WTC11 (cell line): ENCODE measurements at regions not wholly inside any gene's neighbourhood (a gene's known extent, or its start where the extent isn't known, plus 50 kb on each side); places are given as distances from the start of the nearest gene placed in this dataset.

Source experiments
- ATAC-seq: fragments of 200-7000 bp; cut with Tn5 transposase; 2 replicates; pipeline ENCODE4 v1.10.0; 2021; ENCODE audit warnings: mild to moderate bottlenecking, moderate library complexity
- CTCF ChIA-PET: fragments of 300-600 bp; sonication (Branson Sonifier 250); formaldehyde crosslinking; loops from one replicate; lab custom pipeline; 2021; ENCODE audit warnings: antibody characterized with exemption; lab: Charles Lee
- POLR2A ChIA-PET: fragments of 350-600 bp; sonication (Branson Sonifier 250); formaldehyde crosslinking; loops from one replicate; lab custom pipeline; 2021; ENCODE audit warnings: antibody characterized with exemption; lab: Charles Lee
- DNase-seq: peaks from one replicate; pipeline ENCODE4 v3.0.0; 2021; ENCODE audit warnings: low spot score
- H3K27ac Mint-ChIP-seq: 2 replicates; pipeline ENCODE4 v1.8.0; 2021; ENCODE audit warnings: mixed read lengths
- H3K27me3 Mint-ChIP-seq: 2 replicates; pipeline ENCODE4 v1.8.0; 2021; ENCODE audit warnings: low read depth, mild to moderate bottlenecking, moderate library complexity, mixed read lengths
- H3K36me3 Mint-ChIP-seq: 2 replicates; pipeline ENCODE4 v1.8.0; 2021; ENCODE audit warnings: mixed read lengths
- H3K4me1 Mint-ChIP-seq: 2 replicates; pipeline ENCODE4 v1.8.0; 2022; ENCODE audit warnings: mixed read lengths
- H3K4me3 Mint-ChIP-seq: 2 replicates; pipeline ENCODE4 v1.8.0; 2021; ENCODE audit warnings: mild to moderate bottlenecking, moderate library complexity, mixed read lengths
- H3K9me3 Mint-ChIP-seq: 2 replicates; pipeline ENCODE4 v1.8.0; 2021; ENCODE audit warnings: mixed read lengths
- AR ChIP-seq: fragments of 250-450 bp; sonication (Bioruptor Pico); IDR thresholded peaks from 2 replicates; pipeline ENCODE4 v1.9.0; 2021; ENCODE audit warnings: mild to moderate bottlenecking
- ARID4B ChIP-seq: sonication (generic); formaldehyde crosslinking; IDR thresholded peaks from 2 replicates; pipeline ENCODE4 v1.8.0; 2023; ENCODE audit warnings: missing genetic modification reagents, mild to moderate bottlenecking, borderline replicate concordance
- EMX1 ChIP-seq: fragments of 250-450 bp; sonication (Bioruptor Pico); IDR thresholded peaks from 2 replicates; pipeline ENCODE4 v1.8.0; 2021; ENCODE audit warnings: mild to moderate bottlenecking
- FOXJ3 ChIP-seq: sonication (generic); formaldehyde crosslinking; IDR thresholded peaks from 2 replicates; pipeline ENCODE4 v1.9.0; 2021; ENCODE audit warnings: missing genetic modification reagents, mild to moderate bottlenecking, borderline replicate concordance
- FOXP1 ChIP-seq: sonication (generic); formaldehyde crosslinking; IDR thresholded peaks from 2 replicates; pipeline ENCODE4 v1.8.0; 2022; ENCODE audit warnings: missing genetic modification reagents, mild to moderate bottlenecking, moderate library complexity, borderline replicate concordance
- HMGA2 ChIP-seq: fragments of 250-450 bp; sonication (Bioruptor Pico); IDR thresholded peaks from 2 replicates; pipeline ENCODE4 v1.4.0; 2021; ENCODE audit warnings: mild to moderate bottlenecking, moderate library complexity
- PRDM15 ChIP-seq: sonication (generic); formaldehyde crosslinking; IDR thresholded peaks from 2 replicates; pipeline ENCODE4 v1.8.0; 2022; ENCODE audit warnings: missing genetic modification reagents
- PRRX2 ChIP-seq: fragments of 250-450 bp; sonication (Bioruptor Pico); IDR thresholded peaks from 2 replicates; pipeline ENCODE4 v1.8.0; 2021; ENCODE audit warnings: mild to moderate bottlenecking
- RORB ChIP-seq: fragments of 250-450 bp; sonication (Bioruptor Pico); IDR thresholded peaks from 2 replicates; pipeline ENCODE4 v1.9.0; 2021; ENCODE audit warnings: mild to moderate bottlenecking
- ZMAT4 ChIP-seq: fragments of 250-450 bp; sonication (Bioruptor Pico); IDR thresholded peaks from 2 replicates; pipeline ENCODE4 v1.9.0; 2021; ENCODE audit warnings: mild to moderate bottlenecking
- ZNF263 ChIP-seq: sonication (generic); formaldehyde crosslinking; IDR thresholded peaks from 2 replicates; pipeline ENCODE4 v1.8.1; 2022; ENCODE audit warnings: low read depth, mild to moderate bottlenecking, moderate library complexity, missing genetic modification reagents
- TF ChIP-seq, protein P1 (sequence below): fragments of 250-450 bp; sonication (Bioruptor Pico); IDR thresholded peaks from 2 replicates; pipeline ENCODE4 v2.1.2; 2022; ENCODE audit warnings: mild to moderate bottlenecking, moderate library complexity
- TF ChIP-seq, protein P2 (sequence below): sonication (generic); formaldehyde crosslinking; IDR thresholded peaks from 2 replicates; pipeline ENCODE4 v1.8.1; 2023; ENCODE audit warnings: mild to moderate bottlenecking, missing genetic modification reagents, moderate library complexity

GRCh38 chr10:44316922-44317215, 68.0 kb downstream of the CXCL12 start (continued):
- TF ChIP-seq ZNF263 (CRISPR knock-in tag) = no peak
- TF ChIP-seq, protein P1, sequence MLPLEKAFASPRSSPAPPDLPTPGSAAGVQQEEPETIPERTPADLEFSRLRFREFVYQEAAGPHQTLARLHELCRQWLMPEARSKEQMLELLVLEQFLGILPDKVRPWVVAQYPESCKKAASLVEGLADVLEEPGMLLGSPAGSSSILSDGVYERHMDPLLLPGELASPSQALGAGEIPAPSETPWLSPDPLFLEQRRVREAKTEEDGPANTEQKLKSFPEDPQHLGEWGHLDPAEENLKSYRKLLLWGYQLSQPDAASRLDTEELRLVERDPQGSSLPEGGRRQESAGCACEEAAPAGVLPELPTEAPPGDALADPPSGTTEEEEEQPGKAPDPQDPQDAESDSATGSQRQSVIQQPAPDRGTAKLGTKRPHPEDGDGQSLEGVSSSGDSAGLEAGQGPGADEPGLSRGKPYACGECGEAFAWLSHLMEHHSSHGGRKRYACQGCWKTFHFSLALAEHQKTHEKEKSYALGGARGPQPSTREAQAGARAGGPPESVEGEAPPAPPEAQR (CRISPR knock-in tag) = no peak
- no peak for TF ChIP-seq FOXP1 (CRISPR knock-in tag)
- TF ChIP-seq AR (CRISPR knock-in tag) = no peak
- no peak for TF ChIP-seq PRDM15

GRCh38 chr10:44316187-44316921, 68.5 kb downstream of the CXCL12 start:
- POLR2A ChIA-PET = interaction anchor here (1.3 to 1.5 kb wide), 2 partner anchors 25 to 149 kb away, joined by 4 read pairs; no protein-coding TSS in a partner anchor
- Mint-ChIP-seq H3K27ac (peak overlapping the region; percentile 81; the same call in 1 of the 2 replicates), H3K27me3 (peaks cover 17% of the 10 kb centered on the region), H3K4me3 (no peak overlapping the region), H3K9me3 (peaks cover 7% of the 10 kb centered on the region; the same call in 1 of the 2 replicates), H3K36me3 (no peaks in the 10 kb centered on the region), H3K4me1 (peaks cover 25% of the 10 kb centered on the region)
- TF ChIP-seq AR (CRISPR knock-in tag) (no peak), RORB (CRISPR knock-in tag) (no peak), FOXJ3 (CRISPR knock-in tag) (no peak), HMGA2 (CRISPR knock-in tag) (no peak), PRDM15 (no peak), EMX1 (CRISPR knock-in tag) (no peak), ARID4B (CRISPR knock-in tag) (no peak), PRRX2 (CRISPR knock-in tag) (no peak), ZMAT4 (CRISPR knock-in tag) (no peak)
- TF ChIP-seq, protein P2, sequence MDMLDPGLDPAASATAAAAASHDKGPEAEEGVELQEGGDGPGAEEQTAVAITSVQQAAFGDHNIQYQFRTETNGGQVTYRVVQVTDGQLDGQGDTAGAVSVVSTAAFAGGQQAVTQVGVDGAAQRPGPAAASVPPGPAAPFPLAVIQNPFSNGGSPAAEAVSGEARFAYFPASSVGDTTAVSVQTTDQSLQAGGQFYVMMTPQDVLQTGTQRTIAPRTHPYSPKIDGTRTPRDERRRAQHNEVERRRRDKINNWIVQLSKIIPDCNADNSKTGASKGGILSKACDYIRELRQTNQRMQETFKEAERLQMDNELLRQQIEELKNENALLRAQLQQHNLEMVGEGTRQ (CRISPR knock-in tag) = no peak
- DNase-seq (peak; percentile 93), ATAC-seq (peak; percentile 99)
- CTCF ChIA-PET = interaction anchor here (0.6 to 1.5 kb wide), 7 partner anchors 8 to 628 kb away, joined by 3 to 8 read pairs (median 4); no protein-coding TSS in a partner anchor
